ENCODE measurements at regions not wholly inside any gene's neighbourhood (a gene's known extent, or its start where the extent isn't known, plus 50 kb on each side); places are given as distances from the start of the nearest gene placed in this dataset.

DNA sequence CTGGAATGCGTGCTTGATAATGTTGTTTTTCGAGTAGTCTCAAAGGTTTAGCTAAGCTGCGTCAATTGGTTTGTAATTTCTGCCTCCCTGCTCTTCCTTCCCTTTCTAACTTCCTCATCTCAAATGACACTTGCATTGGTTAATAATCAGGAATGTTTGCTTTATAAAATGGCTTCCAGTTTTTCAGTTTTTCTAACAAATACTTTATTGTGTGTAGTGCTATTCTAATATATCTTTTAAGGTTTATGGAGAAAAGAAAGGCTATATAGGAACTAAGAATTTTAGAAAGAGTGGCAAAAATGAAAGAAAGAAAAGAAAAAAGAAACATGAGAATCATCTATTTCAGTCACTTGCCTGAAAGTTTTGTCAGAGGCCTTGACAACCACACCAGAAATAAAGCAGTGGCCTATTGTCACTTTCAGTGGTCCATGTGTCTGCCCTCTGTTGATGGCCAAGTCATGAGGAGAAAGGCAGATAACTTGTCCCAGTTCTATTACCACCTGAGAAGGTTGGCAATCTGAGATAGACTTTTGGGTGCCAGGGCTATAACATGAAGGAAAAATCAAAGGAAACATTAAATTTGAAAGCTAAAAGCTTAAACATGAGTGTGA lies 221.9 kb upstream of the KITLG start:
- Histone ChIP-seq H3K27me3 (replicated peaks; ENCODE audit: control insufficient read depth, insufficient read depth, low read length) (no peaks in the 10 kb centered on the region), H3K4me3 (replicated peaks; ENCODE audit: low read depth, low read length) (no peak overlapping the region), H3K36me3 (ENCODE audit: control insufficient read depth, insufficient read depth, low read length) (no peaks in the 10 kb centered on the region)
- TF ChIP-seq, protein P1, sequence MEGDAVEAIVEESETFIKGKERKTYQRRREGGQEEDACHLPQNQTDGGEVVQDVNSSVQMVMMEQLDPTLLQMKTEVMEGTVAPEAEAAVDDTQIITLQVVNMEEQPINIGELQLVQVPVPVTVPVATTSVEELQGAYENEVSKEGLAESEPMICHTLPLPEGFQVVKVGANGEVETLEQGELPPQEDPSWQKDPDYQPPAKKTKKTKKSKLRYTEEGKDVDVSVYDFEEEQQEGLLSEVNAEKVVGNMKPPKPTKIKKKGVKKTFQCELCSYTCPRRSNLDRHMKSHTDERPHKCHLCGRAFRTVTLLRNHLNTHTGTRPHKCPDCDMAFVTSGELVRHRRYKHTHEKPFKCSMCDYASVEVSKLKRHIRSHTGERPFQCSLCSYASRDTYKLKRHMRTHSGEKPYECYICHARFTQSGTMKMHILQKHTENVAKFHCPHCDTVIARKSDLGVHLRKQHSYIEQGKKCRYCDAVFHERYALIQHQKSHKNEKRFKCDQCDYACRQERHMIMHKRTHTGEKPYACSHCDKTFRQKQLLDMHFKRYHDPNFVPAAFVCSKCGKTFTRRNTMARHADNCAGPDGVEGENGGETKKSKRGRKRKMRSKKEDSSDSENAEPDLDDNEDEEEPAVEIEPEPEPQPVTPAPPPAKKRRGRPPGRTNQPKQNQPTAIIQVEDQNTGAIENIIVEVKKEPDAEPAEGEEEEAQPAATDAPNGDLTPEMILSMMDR (IDR thresholded peaks at IDR 0.05; ENCODE audit: insufficient read depth, low read length, poor library complexity, severe bottlenecking) = no peak
- DNase-seq (ENCODE audit: extremely low read depth, insufficient read length) = no peak

DNA sequence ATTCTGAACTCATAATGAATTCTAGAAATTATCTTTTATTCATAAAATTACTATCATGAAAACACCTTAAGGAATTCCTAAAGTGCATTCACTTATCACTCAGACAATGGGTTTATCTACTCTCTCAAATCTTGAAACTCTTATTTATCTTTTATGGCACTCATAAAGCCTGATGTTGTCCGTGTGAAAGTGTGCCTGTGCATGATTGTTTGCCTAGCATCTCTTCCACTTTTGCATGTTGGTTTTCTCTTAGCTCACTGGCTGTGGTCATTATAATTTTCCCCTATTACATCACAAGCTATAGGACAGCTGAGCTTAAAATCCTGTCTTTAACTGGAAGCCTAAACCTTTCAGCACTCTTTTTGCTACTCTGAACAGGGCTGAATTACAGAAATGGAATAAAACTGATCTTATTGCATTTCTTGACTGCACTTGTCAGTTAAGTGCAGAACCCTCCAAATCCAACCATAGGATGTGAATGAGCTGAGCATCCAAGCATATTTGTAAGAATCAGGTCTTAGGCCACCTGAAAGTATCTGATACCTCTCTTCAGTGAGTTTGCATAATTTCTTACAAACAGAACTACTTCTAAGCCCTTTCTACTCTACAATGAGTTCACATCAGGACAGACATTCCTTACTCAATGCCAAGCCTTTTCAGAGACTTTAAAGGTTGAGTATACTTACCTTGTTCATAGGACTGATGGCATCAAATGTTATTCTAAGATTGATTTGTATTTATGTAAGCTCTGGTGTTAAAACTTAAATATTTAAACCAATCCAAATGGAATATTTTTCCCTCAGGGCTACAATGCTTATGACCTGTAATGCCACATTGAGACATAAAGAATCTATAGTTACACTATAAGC lies 221.2 kb upstream of the KITLG start:
- TF ChIP-seq, protein P1 (IDR thresholded peaks at IDR 0.05; ENCODE audit: insufficient read depth, low read length, poor library complexity, severe bottlenecking) = no peak
- no peaks in the 10 kb centered on the region for H3K36me3 ChIP-seq (ENCODE audit: control insufficient read depth, insufficient read depth, low read length)
- no peak overlapping the region for H3K4me3 ChIP-seq (replicated peaks; ENCODE audit: low read depth, low read length)
- no peaks in the 10 kb centered on the region for H3K27me3 ChIP-seq (replicated peaks; ENCODE audit: control insufficient read depth, insufficient read depth, low read length)
- DNase-seq (ENCODE audit: extremely low read depth, insufficient read length) = no peak

DNA sequence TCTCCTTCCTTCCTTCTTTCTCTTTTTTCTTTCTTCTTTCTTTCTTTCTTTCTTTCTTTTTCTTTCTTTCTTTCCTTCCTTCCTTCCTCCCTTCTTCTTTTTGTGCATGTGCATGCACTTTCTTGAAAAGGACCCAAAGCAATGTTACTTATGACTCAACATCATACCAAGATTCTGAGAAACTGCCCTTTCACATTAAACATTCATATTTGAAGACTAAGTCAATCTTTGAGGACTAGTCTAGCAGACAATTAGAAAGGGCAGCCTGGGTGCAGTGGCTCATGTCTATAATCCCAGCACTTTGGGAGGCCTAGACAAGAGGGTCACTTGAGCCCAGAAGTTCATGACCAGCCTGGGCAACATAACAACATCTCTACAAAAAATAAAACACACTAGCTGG lies 212.8 kb upstream of the KITLG start:
- TF ChIP-seq, protein P1 (IDR thresholded peaks at IDR 0.05; ENCODE audit: insufficient read depth, low read length, poor library complexity, severe bottlenecking) = no peak
- H3K27me3 ChIP-seq (replicated peaks; ENCODE audit: control insufficient read depth, insufficient read depth, low read length) = no peaks in the 10 kb centered on the region

DNA sequence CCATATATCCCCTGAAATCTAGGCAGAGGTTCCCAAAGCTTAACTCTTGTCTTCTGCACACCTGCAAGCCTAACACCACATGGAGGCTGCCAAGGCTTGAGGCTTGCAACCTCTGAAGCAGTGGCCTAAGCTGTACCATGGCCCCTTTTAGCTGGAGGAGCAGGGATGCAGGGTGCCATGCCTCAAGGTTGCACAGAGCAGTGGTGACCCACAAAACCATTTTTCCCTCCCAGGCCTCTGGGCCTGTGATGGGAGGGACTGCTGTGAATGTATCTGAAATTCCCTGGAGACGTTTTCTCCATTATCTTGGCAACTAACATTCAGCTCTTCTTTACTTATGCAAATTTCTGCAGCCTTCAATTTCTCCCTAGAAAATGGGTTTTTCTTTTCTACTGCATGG lies 210.0 kb upstream of the KITLG start:
- Histone ChIP-seq H3K27me3 (replicated peaks; ENCODE audit: control insufficient read depth, insufficient read depth, low read length) (no peaks in the 10 kb centered on the region), H3K4me3 (replicated peaks; ENCODE audit: low read depth, low read length) (no peak overlapping the region), H3K36me3 (ENCODE audit: control insufficient read depth, insufficient read depth, low read length) (no peaks in the 10 kb centered on the region)
- TF ChIP-seq, protein P1 (IDR thresholded peaks at IDR 0.05; ENCODE audit: insufficient read depth, low read length, poor library complexity, severe bottlenecking) = no peak
- no peak for DNase-seq (ENCODE audit: extremely low read depth, insufficient read length)

More for the DNA sequence above, 212.8 kb upstream of the KITLG start:
- Histone ChIP-seq H3K4me3 (replicated peaks; ENCODE audit: low read depth, low read length) (no peak overlapping the region), H3K36me3 (ENCODE audit: control insufficient read depth, insufficient read depth, low read length) (no peaks in the 10 kb centered on the region)
- no peak for DNase-seq (ENCODE audit: extremely low read depth, insufficient read length)

DNA sequence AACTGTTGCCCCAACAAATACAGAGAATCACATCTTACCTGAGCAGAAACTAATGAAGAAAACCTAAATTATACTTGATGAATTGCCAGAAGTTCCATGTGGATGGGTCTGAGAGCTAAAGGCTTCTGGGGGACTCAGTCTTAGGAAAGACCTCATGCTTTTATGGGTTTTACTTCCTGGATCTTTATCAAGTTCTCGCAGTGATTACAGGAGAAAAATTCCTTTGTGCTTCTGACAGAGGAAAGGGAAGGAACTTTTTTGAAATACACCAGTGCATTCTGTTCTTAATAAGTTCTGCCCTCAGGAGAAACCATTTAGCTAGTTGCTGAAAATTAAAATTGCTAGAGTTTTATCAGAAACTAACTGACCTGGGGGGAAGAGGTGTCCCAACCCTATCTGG lies 203.9 kb upstream of the KITLG start:
- Histone ChIP-seq H3K4me3 (replicated peaks; ENCODE audit: low read depth, low read length) (no peak overlapping the region), H3K27me3 (replicated peaks; ENCODE audit: control insufficient read depth, insufficient read depth, low read length) (no peaks in the 10 kb centered on the region), H3K36me3 (ENCODE audit: control insufficient read depth, insufficient read depth, low read length) (no peaks in the 10 kb centered on the region)
- TF ChIP-seq, protein P1 (IDR thresholded peaks at IDR 0.05; ENCODE audit: insufficient read depth, low read length, poor library complexity, severe bottlenecking) = no peak
- no peak for DNase-seq (ENCODE audit: extremely low read depth, insufficient read length)

All from GM06990 (cell line).